ENCODE measurements at regions not wholly inside any gene's neighbourhood (a gene's known extent, or its start where the extent isn't known, plus 50 kb on each side); places are given as distances from the start of the nearest gene placed in this dataset.

GRCh38 chr6:139472351-139473015 is 98.0 kb upstream of the CITED2 start:
- no peaks in the 10 kb centered on the region for H3K79me2 ChIP-seq (replicated peaks; ENCODE audit: insufficient read depth, low read length)
- H3K36me3 ChIP-seq (ENCODE audit: insufficient read depth, low read length) = no peaks in the 10 kb centered on the region
- no peak for TF ChIP-seq SMC3 (conservative IDR thresholded peaks at IDR 0.05; ENCODE audit: poor library complexity)
- no peak for TF ChIP-seq EP300 (conservative IDR thresholded peaks at IDR 0.05; ENCODE audit: poor library complexity, severe bottlenecking)
- TF ChIP-seq CTCF (IDR thresholded peaks at IDR 0.05; ENCODE audit: poor library complexity, severe bottlenecking) = no peak
- no peak for TF ChIP-seq RAD21 (conservative IDR thresholded peaks at IDR 0.05)
- H4K20me1 ChIP-seq (ENCODE audit: insufficient read depth) = no peaks in the 10 kb centered on the region
- no peaks in the 10 kb centered on the region for H3K27me3 ChIP-seq (ENCODE audit: insufficient read depth, low read depth, low read length)
- H2AFZ ChIP-seq (ENCODE audit: low read depth, low read length) = no peak overlapping the region
- H3K9ac ChIP-seq (ENCODE audit: low read length) = no peak overlapping the region
- H3K27ac ChIP-seq (ENCODE audit: low read length) = no peak overlapping the region
- H3K4me2 ChIP-seq (ENCODE audit: low read length) = no peak overlapping the region
- no peaks in the 10 kb centered on the region for H3K9me3 ChIP-seq (ENCODE audit: low read length)
- peaks cover 6% of the 10 kb centered on the region for H3F3A ChIP-seq (ENCODE audit: insufficient read depth, low read length, poor library complexity, severe bottlenecking)
- H3K9me2 ChIP-seq (ENCODE audit: insufficient read depth, low read length) = no peaks in the 10 kb centered on the region
- H3K4me3 ChIP-seq (ENCODE audit: low read length) = no peak overlapping the region

GRCh38 chr6:139470997-139471396 is 96.5 kb upstream of the CITED2 start:
- no peak overlapping the region for H3K9ac ChIP-seq (ENCODE audit: low read length)
- no peak overlapping the region for H2AFZ ChIP-seq (ENCODE audit: low read depth, low read length)
- H3K36me3 ChIP-seq (ENCODE audit: insufficient read depth, low read length) = no peaks in the 10 kb centered on the region
- no peak overlapping the region for H3K4me3 ChIP-seq (ENCODE audit: low read length)
- no peaks in the 10 kb centered on the region for H3K9me3 ChIP-seq (ENCODE audit: low read length)
- H3K79me2 ChIP-seq (replicated peaks; ENCODE audit: insufficient read depth, low read length) = no peaks in the 10 kb centered on the region
- H3F3A ChIP-seq (ENCODE audit: insufficient read depth, low read length, poor library complexity, severe bottlenecking) = peaks cover 6% of the 10 kb centered on the region
- H3K27ac ChIP-seq (ENCODE audit: low read length) = no peak overlapping the region
- TF ChIP-seq SMC3 (conservative IDR thresholded peaks at IDR 0.05; ENCODE audit: poor library complexity) (no peak), MXI1 (conservative IDR thresholded peaks at IDR 0.05; ENCODE audit: poor library complexity, severe bottlenecking) (no peak), CTCF (IDR thresholded peaks at IDR 0.05; ENCODE audit: poor library complexity, severe bottlenecking) (no peak), EP300 (conservative IDR thresholded peaks at IDR 0.05; ENCODE audit: poor library complexity, severe bottlenecking) (no peak), TAF1 (IDR thresholded peaks at IDR 0.05; ENCODE audit: low read depth) (no peak), POLR2AphosphoS5 (IDR thresholded peaks at IDR 0.05) (no peak), REST (IDR thresholded peaks at IDR 0.05; ENCODE audit: borderline replicate concordance) (no peak), RAD21 (conservative IDR thresholded peaks at IDR 0.05) (no peak), EZH2 (IDR thresholded peaks at IDR 0.05; ENCODE audit: borderline replicate concordance, insufficient read depth, low read length, poor library complexity, severe bottlenecking) (no peak)
- no peaks in the 10 kb centered on the region for H4K20me1 ChIP-seq (ENCODE audit: insufficient read depth)
- H3K9me2 ChIP-seq (ENCODE audit: insufficient read depth, low read length) = no peaks in the 10 kb centered on the region
- no peak overlapping the region for H3K4me2 ChIP-seq (ENCODE audit: low read length)
- H3K27me3 ChIP-seq (ENCODE audit: insufficient read depth, low read depth, low read length) = no peaks in the 10 kb centered on the region

Measured in neural cell (in vitro differentiated cells).